ENCODE measurements at regions not wholly inside any gene's neighbourhood (a gene's known extent, or its start where the extent isn't known, plus 50 kb on each side); places are given as distances from the start of the nearest gene placed in this dataset.

GRCh38 chr11:120022617-120023016 lies 115.3 kb downstream of the TRIM29 start (continued):
- TF ChIP-seq ETS1 (CRISPR knock-in tag; IDR thresholded peaks at IDR 0.05) (no peak), ZXDC (CRISPR knock-in tag; IDR thresholded peaks at IDR 0.05) (no peak), SALL2 (CRISPR knock-in tag; IDR thresholded peaks at IDR 0.05) (no peak), ZNF264 (CRISPR knock-in tag; IDR thresholded peaks at IDR 0.05) (no peak), ZNF629 (CRISPR knock-in tag; conservative IDR thresholded peaks at IDR 0.05) (no peak), ZBTB7B (CRISPR knock-in tag; IDR thresholded peaks at IDR 0.05) (no peak), THYN1 (CRISPR knock-in tag; IDR thresholded peaks at IDR 0.05; ENCODE audit: borderline replicate concordance, low read depth) (no peak), SIN3A (IDR thresholded peaks at IDR 0.05; ENCODE audit: borderline replicate concordance, low read depth, low read length) (no peak)

GRCh38 chr11:120021978-120022377 lies 115.9 kb downstream of the TRIM29 start:
- Histone ChIP-seq H3K27me3 (ENCODE audit: control insufficient read depth in 1 of 2, insufficient read depth in 2 of 2, low read length in 2 of 2) (peaks cover 2 to 22% of the 10 kb centered on the region in 2 experiments; a peak in 4 of 5 replicates), H2AFZ (ENCODE audit: low read length) (no peak overlapping the region), H3K79me2 (ENCODE audit: insufficient read depth, low read length) (no peaks in the 10 kb centered on the region), H3K27ac (ENCODE audit: extremely low read length, insufficient read depth, low read length) (no peak overlapping the region), H3K4me2 (ENCODE audit: low read depth, low read length) (no peak overlapping the region), H3K4me1 (ENCODE audit: insufficient read depth, low read length) (no peaks in the 10 kb centered on the region), H3K4me3 (replicated peaks in 1 of 3; ENCODE audit: insufficient read depth in 1 of 3, low read depth in 2 of 3, low read length in 3 of 3) (no peak overlapping the region), H4K20me1 (ENCODE audit: insufficient read depth, low read length) (no peaks in the 10 kb centered on the region), H3K36me3 (replicated peaks in 1 of 2; ENCODE audit: control insufficient read depth in 1 of 2, insufficient read depth in 2 of 2, low read length in 2 of 2) (no peaks in the 10 kb centered on the region), H3K9me3 (ENCODE audit: low read length) (no peaks in the 10 kb centered on the region), H3K9ac (ENCODE audit: insufficient read depth, low read depth, low read length) (no peak overlapping the region)
- WGBS (ENCODE audit: low lambda C conversion rate), result 58% methylated on average over 5 of the region's 5 CpGs
- ATAC-seq (no peak), FAIRE-seq (no peak), DNase-seq (ENCODE audit: low spot score) (no peak)
- no TSS peak for BruUV-seq (replicated peaks)
- POLR2A ChIA-PET, result no interaction called here
- CTCF ChIA-PET (ENCODE audit: low intra/inter-chr PET ratio, low total read pairs), result no interaction called here
- in situ Hi-C loops (cut with HindIII; ENCODE audit: extremely low pct_ligation_motif_present, low pct_unique_long_range_greater_than_20kb), result no loop called here
- intact Hi-C loops (cut with micrococcal nuclease; ENCODE audit: unreplicated experiment), result no loop called here
- no peak for TF ChIP-seq CC2D1A (CRISPR knock-in tag; IDR thresholded peaks at IDR 0.05)
- TF ChIP-seq TMF1 (CRISPR knock-in tag; IDR thresholded peaks at IDR 0.05; ENCODE audit: low read depth), result no peak
- no peak for TF ChIP-seq SNAI1 (CRISPR knock-in tag; IDR thresholded peaks at IDR 0.05; ENCODE audit: borderline replicate concordance)
- TF ChIP-seq ZNF761 (CRISPR knock-in tag; conservative IDR thresholded peaks at IDR 0.05), result no peak
- TF ChIP-seq NR2F2 (IDR thresholded peaks at IDR 0.05; ENCODE audit: borderline replicate concordance, low read depth), result no peak
- no peak for TF ChIP-seq TERF1 (CRISPR knock-in tag; IDR thresholded peaks at IDR 0.05)
- TF ChIP-seq MTF2 (CRISPR knock-in tag; IDR thresholded peaks at IDR 0.05; ENCODE audit: borderline replicate concordance), result no peak
- TF ChIP-seq PHF21A (CRISPR knock-in tag; IDR thresholded peaks at IDR 0.05), result no peak

Measured in HepG2 (cell line).